Esophagus muscularis mucosa (tissue), 4 donors: ENCODE measurements at regions not wholly inside any gene's neighbourhood (a gene's known extent, or its start where the extent isn't known, plus 50 kb on each side); places are given as distances from the start of the nearest gene placed in this dataset.

Experiments
- DNase-seq: peaks from one replicate; pipeline ENCODE4 v3.0.0-alpha.2; 2017; ENCODE audit errors: extremely low spot score
- H3K27ac ChIP-seq, 4 donors: fragments of 200-600 bp; sonication (generic); replicated peaks in 1 of 4; 1 replicate in 3 of 4; 2 replicates in 1 of 4; pipeline ENCODE4 v1.5.1; 2016 to 2019; ENCODE audit warnings: mild to moderate bottlenecking in 1 of 4
- H3K27me3 ChIP-seq, 4 donors: fragments of 200-600 bp; sonication (generic); one replicate each; pipeline versions ENCODE4 v1.5.1 to v1.6.0; 2016 to 2019
- H3K36me3 ChIP-seq, 4 donors: fragments of 200-600 bp; sonication (generic); one replicate each; pipeline ENCODE4 v1.5.1; 2016 to 2019
- H3K4me1 ChIP-seq, 4 donors: fragments of 200-600 bp; sonication (generic); one replicate each; pipeline ENCODE4 v1.5.1; 2016 to 2019
- H3K4me3 ChIP-seq, 4 donors: fragments of 200-600 bp; sonication (generic); 1 replicate in 2 of 4; 2 replicates in 2 of 4; pipeline ENCODE4 v1.5.1; 2016 to 2019; ENCODE audit warnings: mild to moderate bottlenecking in 4 of 4, moderate library complexity in 1 of 4
- H3K9me3 ChIP-seq, 4 donors: fragments of 200-600 bp; sonication (generic); 1 replicate in 3 of 4; 2 replicates in 1 of 4; pipeline ENCODE4 v1.5.1; 2016 to 2019
- EP300 ChIP-seq: sonication (generic); formaldehyde crosslinking; IDR thresholded peaks from one replicate; pipeline ENCODE4 v1.6.1; 2017; ENCODE audit warnings: antibody characterized with exemption
- POLR2A ChIP-seq: fragments of 450-650 bp; IDR thresholded peaks from one replicate; pipeline ENCODE4 v1.6.1; 2017; ENCODE audit warnings: antibody characterized with exemption, moderate library complexity, mild to moderate bottlenecking, low read depth
- POLR2AphosphoS5 ChIP-seq, 2 donors: sonication (generic); formaldehyde crosslinking; IDR thresholded peaks; one replicate each; pipeline ENCODE4 v1.6.1; 2017; ENCODE audit warnings: antibody characterized with exemption in 2 of 2
- WGBS: methylation state at CpG from one replicate; pipeline ENCODE4 v1.1.5; 2018; 5-methylcytosine and 5-hydroxymethylcytosine counted together
- intact Hi-C: fragments of 100-400 bp; cut with DNase I; formaldehyde crosslinking; loops from one replicate; pipeline ENCODE4 v1.15.1; 2023
- TF ChIP-seq, protein P1 (sequence below), 3 experiments: fragments of 200-600 bp in 2 of 3; fragments of 450-650 bp in 1 of 3; sonication (generic) in 2 of 3; IDR thresholded peaks; one replicate each; pipeline ENCODE4 v1.5.1; 2017 to 2019; ENCODE audit warnings: antibody characterized with exemption in 3 of 3, mild to moderate bottlenecking in 2 of 3, moderate library complexity in 1 of 3

DNA sequence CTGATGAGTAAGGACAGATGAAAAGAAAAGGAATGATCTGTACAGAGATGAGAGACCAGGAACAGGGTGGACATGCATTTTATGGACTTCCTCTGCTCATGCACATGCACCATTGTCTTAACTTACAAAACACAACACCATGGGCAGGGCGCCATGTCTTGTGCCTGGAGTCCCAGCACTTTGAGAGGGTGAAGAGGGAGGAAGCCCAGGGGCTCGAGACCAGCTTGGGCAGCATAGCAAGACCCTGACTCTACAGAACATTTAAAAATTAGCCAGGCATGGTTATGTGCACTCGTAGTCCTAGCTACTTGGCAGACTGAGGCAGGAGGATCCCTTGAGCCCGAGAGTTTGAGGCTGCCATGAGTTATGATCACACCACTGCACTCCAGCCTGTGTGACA, 86.9 kb downstream of the ZFP36L2 start:
- intact Hi-C loops: loop anchor here (10.0 kb wide), 2 partner anchors 315 to 355 kb away; no protein-coding TSS in a partner anchor
- no peak for TF ChIP-seq POLR2A
- TF ChIP-seq EP300: no peak
- TF ChIP-seq, protein P1, sequence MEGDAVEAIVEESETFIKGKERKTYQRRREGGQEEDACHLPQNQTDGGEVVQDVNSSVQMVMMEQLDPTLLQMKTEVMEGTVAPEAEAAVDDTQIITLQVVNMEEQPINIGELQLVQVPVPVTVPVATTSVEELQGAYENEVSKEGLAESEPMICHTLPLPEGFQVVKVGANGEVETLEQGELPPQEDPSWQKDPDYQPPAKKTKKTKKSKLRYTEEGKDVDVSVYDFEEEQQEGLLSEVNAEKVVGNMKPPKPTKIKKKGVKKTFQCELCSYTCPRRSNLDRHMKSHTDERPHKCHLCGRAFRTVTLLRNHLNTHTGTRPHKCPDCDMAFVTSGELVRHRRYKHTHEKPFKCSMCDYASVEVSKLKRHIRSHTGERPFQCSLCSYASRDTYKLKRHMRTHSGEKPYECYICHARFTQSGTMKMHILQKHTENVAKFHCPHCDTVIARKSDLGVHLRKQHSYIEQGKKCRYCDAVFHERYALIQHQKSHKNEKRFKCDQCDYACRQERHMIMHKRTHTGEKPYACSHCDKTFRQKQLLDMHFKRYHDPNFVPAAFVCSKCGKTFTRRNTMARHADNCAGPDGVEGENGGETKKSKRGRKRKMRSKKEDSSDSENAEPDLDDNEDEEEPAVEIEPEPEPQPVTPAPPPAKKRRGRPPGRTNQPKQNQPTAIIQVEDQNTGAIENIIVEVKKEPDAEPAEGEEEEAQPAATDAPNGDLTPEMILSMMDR (IDR thresholded peaks at IDR 0.05): no peak
- TF ChIP-seq POLR2AphosphoS5 (IDR thresholded peaks at IDR 0.05): no peak
- Histone ChIP-seq H3K9me3 (no peaks in the 10 kb centered on the region), H3K27me3 (no peaks in the 10 kb centered on the region), H3K27ac (peak overlapping the region in 2 of 4 donors; percentile 10 to 38), H3K36me3 (no peaks in the 10 kb centered on the region), H3K4me3 (no peak overlapping the region), H3K4me1 (peaks cover 8 to 25% (median 18%) of the 10 kb centered on the region in 4 donors)
- 95% methylated on average over 4 of the region's 4 CpGs for WGBS
- no peak for DNase-seq

DNA sequence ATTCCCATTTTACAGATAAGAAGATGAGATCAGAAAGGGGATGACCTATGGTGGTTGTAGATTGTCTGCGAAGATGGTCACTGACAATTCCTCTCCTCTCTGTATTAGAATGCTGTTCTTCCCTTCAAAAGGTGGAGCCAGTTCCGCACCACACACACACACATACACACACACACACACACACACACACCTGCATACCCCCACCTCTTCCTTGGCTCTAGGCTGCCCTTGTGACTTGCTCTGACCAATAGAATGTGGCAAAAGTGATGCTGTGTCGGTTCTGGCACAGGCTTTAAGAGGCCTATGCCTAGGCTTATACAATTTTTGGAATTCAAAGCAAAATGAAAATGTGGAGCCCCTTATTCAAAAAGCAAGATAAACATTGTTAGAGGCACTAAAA, 88.0 kb downstream of the ZFP36L2 start:
- intact Hi-C loops: loop anchor here (10.0 kb wide), 2 partner anchors 314 to 356 kb away; no protein-coding TSS in a partner anchor
- Histone ChIP-seq H3K4me1 (peaks cover 15 to 35% (median 23%) of the 10 kb centered on the region in 4 donors), H3K27ac (no peak overlapping the region), H3K9me3 (no peaks in the 10 kb centered on the region), H3K36me3 (no peaks in the 10 kb centered on the region), H3K27me3 (no peaks in the 10 kb centered on the region), H3K4me3 (no peak overlapping the region)
- DNase-seq: no peak
- WGBS: 98% methylated on average over 3 of the region's 3 CpGs
- TF ChIP-seq POLR2AphosphoS5 (IDR thresholded peaks at IDR 0.05) (no peak), POLR2A (no peak), EP300 (no peak)
- TF ChIP-seq, protein P1 (IDR thresholded peaks at IDR 0.05): no peak

DNA sequence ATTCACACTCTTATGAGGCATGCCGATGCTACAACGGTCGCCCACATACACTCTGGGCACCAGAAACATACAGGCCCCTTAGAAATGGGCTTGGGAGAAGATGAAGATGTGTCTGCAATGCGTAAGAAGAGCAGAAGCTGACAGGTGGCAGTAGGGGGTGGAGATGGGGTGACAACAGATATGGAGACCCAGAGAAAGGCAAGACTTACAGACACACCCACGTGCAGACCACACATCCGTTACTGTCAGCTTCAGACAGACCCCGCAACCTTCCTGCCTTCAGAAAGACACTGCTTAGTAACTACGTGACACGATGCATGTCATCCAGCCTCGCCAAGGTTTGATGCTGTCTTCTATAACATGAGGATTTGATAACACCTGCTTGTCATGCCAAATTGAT, 89.5 kb downstream of the ZFP36L2 start:
- H3K4me1 ChIP-seq: peaks cover 17 to 51% (median 38%) of the 10 kb centered on the region in 4 donors
- H3K27ac ChIP-seq: no peak overlapping the region

DNA sequence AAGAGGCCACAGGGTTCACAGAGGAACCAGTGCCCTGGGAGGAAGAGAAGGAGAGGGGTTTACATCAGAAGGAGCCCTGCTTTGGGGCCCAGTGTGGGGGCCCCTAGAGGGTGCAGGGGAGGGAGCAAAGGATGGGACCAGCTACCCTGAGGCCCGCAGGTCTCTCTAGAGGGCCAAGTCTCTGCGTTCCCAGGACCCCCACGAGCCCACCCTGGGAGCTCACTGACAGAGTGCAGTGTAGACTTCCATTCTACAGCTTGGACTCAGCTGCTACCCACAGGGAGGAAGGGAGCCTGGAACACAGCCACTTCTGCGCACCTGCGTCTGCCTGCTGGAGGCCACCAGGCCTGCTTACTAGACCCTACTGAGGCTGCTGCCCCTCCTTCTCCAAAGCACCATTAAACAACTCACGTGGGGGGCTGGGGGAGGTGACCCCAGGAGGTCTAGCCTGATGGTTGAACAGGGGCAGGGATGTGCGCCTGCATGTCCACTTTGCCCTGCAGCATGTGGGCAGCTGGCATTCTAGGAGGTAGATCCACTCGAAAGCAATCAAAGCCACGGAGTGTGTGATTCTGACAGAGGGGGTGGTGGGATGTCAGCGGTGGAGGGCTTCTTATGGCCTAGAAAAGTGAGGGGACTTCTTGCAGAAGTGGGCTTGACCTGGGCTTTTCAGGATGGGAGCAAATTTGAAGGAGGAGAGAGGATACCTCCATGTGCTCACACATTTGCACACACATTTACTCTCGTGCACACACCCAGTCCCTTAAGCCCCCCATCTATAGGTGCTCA, 90.2 kb downstream of the ZFP36L2 start:
- intact Hi-C loops: loop anchor here (10.0 kb wide), 2 partner anchors 311 to 359 kb away; no protein-coding TSS in a partner anchor
- no peaks in the 10 kb centered on the region for H3K36me3 ChIP-seq
- TF ChIP-seq POLR2A (no peak), POLR2AphosphoS5 (IDR thresholded peaks at IDR 0.05) (no peak), EP300 (no peak)
- TF ChIP-seq, protein P1 (IDR thresholded peaks at IDR 0.05): no peak
- H3K27me3 ChIP-seq: no peaks in the 10 kb centered on the region
- H3K4me1 ChIP-seq: peaks cover 23 to 58% (median 44%) of the 10 kb centered on the region in 4 donors
- DNase-seq: no peak
- no peak overlapping the region for H3K4me3 ChIP-seq
- no peak overlapping the region for H3K27ac ChIP-seq
- no peaks in the 10 kb centered on the region for H3K9me3 ChIP-seq
- WGBS: 81% methylated on average over 10 of the region's 11 CpGs

More for the DNA sequence above, 89.5 kb downstream of the ZFP36L2 start:
- TF ChIP-seq, protein P1 (IDR thresholded peaks at IDR 0.05): no peak
- TF ChIP-seq EP300 (no peak), POLR2AphosphoS5 (IDR thresholded peaks at IDR 0.05) (no peak), POLR2A (no peak)
- WGBS: 82% methylated on average over 10 of the region's 10 CpGs
- intact Hi-C loops: loop anchor here (10.0 kb wide), 2 partner anchors 312 to 358 kb away; no protein-coding TSS in a partner anchor
- DNase-seq: no peak
- Histone ChIP-seq H3K27me3 (no peaks in the 10 kb centered on the region), H3K36me3 (no peaks in the 10 kb centered on the region), H3K4me3 (no peak overlapping the region), H3K9me3 (no peaks in the 10 kb centered on the region)
